ENCODE measurements at regions not wholly inside any gene's neighbourhood (a gene's known extent, or its start where the extent isn't known, plus 50 kb on each side); places are given as distances from the start of the nearest gene placed in this dataset.
"Not testable (repeated sequence)": the region's sequence is repeated elsewhere in the genome, so short reads cannot be mapped to it uniquely, and the experiment has no call there.

GRCh38 chr4:174005422-174005821 is 278.0 kb downstream of the FBXO8 start:
- DNase-seq = peak; percentile 16

DNA sequence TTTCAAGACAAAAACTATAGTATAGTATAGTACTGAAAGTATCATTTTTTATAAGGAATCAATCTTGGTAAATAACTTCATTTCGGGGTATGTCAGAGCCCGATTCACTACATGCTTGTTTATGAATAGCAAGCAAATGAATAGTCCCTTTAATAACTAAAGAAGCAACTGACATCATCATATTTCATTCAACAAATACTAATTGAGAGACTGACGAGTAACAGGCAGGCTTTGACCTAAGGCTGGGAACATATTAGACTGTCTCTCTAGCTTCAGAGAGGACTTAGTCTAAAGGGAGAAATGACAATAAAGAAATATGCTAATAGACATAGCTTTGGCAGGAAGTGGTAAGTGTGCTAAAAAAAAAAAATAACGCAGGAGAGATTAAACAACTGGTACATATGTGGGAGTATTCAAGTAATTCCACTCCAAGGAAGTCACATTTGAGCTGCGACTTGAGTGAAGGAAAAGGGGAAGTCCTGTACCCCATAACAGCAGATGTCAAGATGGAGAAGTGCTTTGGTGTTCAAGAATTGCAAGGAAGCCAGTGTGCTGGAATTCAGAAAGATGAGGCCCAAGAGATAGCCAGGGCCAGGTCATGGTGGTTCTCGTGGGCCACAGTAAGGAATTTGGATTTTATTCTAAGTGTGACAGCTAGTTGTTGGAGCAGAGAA is 284.9 kb downstream of the FBXO8 start:
- no peak for DNase-seq

DNA sequence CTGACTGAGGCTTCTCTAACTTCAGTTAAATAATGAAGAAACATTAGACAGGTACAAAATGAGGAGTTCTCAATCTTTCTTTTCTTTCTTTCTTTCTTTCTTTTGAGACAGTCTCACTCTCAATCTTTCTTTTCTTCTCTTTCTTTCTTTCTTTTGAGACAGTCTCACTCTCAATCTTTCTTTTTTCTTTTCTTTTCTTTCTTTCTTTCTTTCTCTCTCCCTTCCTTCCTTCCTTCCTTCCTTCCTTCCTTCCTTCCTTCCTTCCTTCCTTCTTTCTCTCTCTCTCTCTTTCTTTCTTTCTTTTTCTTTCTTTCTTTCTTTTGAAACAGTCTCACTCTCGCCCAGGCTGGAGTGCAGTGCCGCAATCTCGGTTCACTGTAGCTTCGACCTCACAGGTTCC is 287.7 kb downstream of the FBXO8 start:
- DNase-seq = not testable (repeated sequence)

- DNase-seq = no peak
These were observed 291.7 kb downstream of the FBXO8 start for GRCh38 chr4:173991814-173992213.

GRCh38 chr4:173991316-173991715 is 292.2 kb downstream of the FBXO8 start:
- DNase-seq = no peak

GRCh38 chr4:173990869-173991210 is 292.6 kb downstream of the FBXO8 start:
- peak; percentile 13 for DNase-seq

- peak; percentile 23 for DNase-seq
These were observed 293.2 kb downstream of the FBXO8 start for GRCh38 chr4:173990126-173990868.

GRCh38 chr4:173963523-173963922 is 319.9 kb downstream of the FBXO8 start:
- DNase-seq = not testable (repeated sequence)

GRCh38 chr4:173960398-173960797 is 323.1 kb downstream of the FBXO8 start:
- DNase-seq = no peak

DNA sequence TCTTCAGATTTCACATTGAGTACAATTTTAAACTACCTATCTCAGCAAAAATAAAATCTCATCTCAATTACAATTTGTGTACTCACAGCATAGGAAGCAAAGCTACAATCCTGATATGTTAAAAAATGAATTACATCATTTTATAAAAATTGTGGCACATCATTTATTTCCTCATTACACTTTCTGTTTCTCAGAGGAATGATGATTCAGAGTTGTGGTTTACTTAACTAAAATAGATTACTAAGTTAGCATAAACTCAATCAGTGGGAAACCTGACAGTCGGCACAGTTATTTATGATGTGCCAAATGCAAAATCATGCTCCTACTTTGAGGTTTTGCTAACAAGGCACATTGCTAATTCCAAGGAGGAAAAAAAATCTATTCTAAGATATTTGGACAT is 325.0 kb downstream of the FBXO8 start:
- no peak for DNase-seq

DNA sequence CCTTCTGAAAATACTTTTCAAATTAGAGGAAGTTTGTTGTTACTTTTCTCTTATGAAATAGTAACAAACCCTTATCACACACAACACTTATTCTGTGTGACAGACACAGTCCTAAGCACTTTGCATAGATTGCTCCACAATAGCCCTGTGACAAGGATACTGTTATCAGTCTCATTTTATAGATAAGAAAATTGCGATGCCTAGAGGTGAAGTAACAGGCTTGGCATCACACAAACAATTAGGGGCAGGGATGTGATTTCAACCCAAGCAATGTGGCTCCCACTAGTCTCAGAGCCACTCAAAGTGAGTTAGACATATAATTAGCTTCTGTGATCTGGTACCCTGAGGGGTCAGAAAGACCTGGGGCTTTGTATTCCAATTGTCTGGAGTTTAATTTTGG is 339.9 kb downstream of the FBXO8 start:
- no peak for DNase-seq

- no peak for DNase-seq
These were observed 343.3 kb downstream of the FBXO8 start for GRCh38 chr4:173940146-173940545.

GRCh38 chr4:173937631-173938270 is 345.7 kb downstream of the FBXO8 start:
- no peak for DNase-seq

DNA sequence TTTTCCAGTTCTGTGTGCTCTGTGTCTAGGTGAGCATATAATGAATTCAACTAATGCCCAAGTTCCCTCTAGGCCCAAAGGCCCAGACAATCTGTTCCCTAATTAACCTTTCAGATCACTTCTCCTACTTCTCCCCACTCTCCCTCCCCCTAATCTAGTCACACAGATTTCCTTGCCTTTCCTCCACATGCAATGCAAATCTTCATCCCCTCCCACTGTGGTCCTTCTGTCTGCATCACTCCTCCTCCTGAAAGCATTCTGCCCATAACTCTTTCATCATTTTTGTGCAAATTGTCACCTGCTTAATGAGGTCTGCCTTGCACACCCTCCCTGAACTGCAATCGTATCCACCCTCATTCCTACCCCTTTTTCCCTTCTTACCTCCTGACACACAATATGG is 346.6 kb downstream of the FBXO8 start:
- DNase-seq = peak; percentile 14

DNA sequence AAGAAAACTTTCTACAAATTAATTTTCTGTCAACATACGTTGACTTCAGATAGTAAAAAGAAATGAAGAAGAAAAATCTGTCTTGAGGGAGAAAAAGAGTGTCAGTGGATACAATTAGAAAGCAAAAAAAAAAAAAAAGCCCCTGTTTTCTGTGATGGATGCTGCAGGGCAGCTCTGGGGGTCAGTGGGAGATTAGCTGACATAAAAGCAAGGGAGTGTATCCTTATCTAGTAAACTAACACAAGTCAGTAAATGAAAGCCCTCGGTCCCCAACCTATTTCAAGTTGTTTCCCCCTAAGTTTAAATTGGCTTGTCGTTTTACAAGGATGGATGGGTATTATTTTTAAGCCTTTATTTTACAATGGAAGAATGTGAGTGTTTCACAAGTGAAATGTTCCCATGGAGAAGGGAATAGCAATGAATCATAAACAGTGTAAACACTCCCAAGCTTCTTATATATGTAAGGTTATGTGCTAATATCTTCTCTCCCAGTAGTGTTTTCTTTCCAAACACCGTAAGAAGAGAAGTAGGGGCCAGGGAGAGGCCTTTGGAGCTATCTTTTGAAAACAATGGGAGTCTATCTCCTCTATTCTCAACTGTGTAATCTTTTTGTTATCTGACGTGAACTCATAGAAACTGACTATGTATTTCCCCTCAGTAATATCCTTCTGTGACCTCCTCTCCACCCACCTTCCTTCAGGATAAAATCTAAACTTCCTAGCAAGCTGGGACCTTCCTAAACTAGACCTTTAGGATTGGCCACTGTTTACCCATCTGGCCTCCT is 347.7 kb downstream of the FBXO8 start:
- DNase-seq = no peak

GRCh38 chr4:173934933-173935620 is 348.4 kb downstream of the FBXO8 start:
- DNase-seq = no peak

- no peak for DNase-seq
These were observed 349.3 kb downstream of the FBXO8 start for GRCh38 chr4:173934201-173934600.

- DNase-seq = no peak
These were observed 350.8 kb downstream of the FBXO8 start for GRCh38 chr4:173932701-173933100.

- peak; percentile 48 for DNase-seq
These were observed 353.0 kb downstream of the FBXO8 start for GRCh38 chr4:173930329-173930967.

DNA sequence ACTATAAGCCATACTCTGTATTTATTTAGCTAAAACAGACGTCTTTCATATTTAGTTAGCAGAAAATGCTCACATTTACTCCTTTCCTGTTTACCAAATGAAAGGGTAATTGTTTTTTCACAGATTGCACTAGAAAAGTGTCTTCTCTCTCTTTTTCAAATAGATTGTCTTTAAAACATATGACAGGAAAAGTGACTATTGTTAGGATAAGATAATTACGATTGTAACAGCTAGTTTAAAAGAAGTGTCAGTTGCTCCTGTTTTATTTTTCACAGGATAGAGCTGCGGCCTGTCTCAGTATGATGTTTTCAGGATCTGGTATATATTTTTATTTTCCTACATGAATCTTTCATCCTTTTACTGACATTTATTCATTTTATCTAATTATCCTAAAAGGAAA is 353.5 kb downstream of the FBXO8 start:
- DNase-seq = no peak

GRCh38 chr4:173924561-173924960 is 358.9 kb downstream of the FBXO8 start:
- DNase-seq = no peak

DNA sequence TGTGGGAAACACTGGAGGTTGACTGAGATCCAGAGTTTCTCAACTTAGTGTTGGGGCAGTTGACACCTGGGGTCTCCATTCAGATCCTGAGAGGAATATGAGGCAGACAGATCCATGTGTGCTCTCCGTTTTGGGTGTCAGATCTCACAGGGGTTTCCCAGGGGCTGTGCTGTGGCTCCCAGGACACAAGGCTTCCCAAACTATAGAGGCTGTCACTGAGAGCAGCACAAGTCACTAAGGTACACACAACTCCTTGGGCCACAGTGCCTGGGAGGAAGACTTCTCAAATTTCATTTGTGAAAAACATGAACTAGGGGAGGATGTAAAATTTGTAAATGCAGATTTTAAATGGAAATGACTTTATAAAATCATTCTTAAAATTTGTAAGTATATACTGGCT is 363.6 kb downstream of the FBXO8 start:
- DNase-seq = no peak
